Muscle of leg (tissue), 3 donors: ENCODE measurements at regions not wholly inside any gene's neighbourhood (a gene's known extent, or its start where the extent isn't known, plus 50 kb on each side); places are given as distances from the start of the nearest gene placed in this dataset.
A peak's percentile ranks its signal among the peaks of the same experiment; 100 is the strongest.
"Not testable (repeated sequence)": the region's sequence is repeated elsewhere in the genome, so short reads cannot be mapped to it uniquely, and the experiment has no call there.

Source experiments
- DNase-seq: peaks from one replicate; pipeline ENCODE4 v3.0.0; 2013
- H3K27ac ChIP-seq: one replicate; pipeline ENCODE4 v1.5.1; 2013; ENCODE audit warnings: mild to moderate bottlenecking, low read length, control low read depth
- H3K27me3 ChIP-seq: one replicate; pipeline ENCODE4 v1.6.1; 2013; ENCODE audit warnings: low read length; ENCODE audit not compliant: control insufficient read depth, insufficient read depth
- H3K36me3 ChIP-seq: one replicate; pipeline ENCODE4 v1.6.1; 2013; ENCODE audit warnings: low read length; ENCODE audit not compliant: control insufficient read depth, insufficient read depth
- H3K4me1 ChIP-seq: one replicate; pipeline ENCODE4 v1.6.1; 2013; ENCODE audit warnings: low read length; ENCODE audit not compliant: control insufficient read depth, insufficient read depth
- H3K4me3 ChIP-seq: one replicate; pipeline ENCODE4 v1.5.1; 2013; ENCODE audit warnings: low read length, control low read depth
- H3K9me3 ChIP-seq: replicated peaks from 2 replicates; pipeline ENCODE4 v1.6.1; 2013; ENCODE audit warnings: low read depth, low read length; ENCODE audit not compliant: control insufficient read depth
- WGBS: methylation state at CpG from one replicate; pipeline ENCODE4 v1.1.5; 2013; ENCODE audit warnings: missing lambda C conversion rate; ENCODE audit not compliant: insufficient coverage; 5-methylcytosine and 5-hydroxymethylcytosine counted together

DNA sequence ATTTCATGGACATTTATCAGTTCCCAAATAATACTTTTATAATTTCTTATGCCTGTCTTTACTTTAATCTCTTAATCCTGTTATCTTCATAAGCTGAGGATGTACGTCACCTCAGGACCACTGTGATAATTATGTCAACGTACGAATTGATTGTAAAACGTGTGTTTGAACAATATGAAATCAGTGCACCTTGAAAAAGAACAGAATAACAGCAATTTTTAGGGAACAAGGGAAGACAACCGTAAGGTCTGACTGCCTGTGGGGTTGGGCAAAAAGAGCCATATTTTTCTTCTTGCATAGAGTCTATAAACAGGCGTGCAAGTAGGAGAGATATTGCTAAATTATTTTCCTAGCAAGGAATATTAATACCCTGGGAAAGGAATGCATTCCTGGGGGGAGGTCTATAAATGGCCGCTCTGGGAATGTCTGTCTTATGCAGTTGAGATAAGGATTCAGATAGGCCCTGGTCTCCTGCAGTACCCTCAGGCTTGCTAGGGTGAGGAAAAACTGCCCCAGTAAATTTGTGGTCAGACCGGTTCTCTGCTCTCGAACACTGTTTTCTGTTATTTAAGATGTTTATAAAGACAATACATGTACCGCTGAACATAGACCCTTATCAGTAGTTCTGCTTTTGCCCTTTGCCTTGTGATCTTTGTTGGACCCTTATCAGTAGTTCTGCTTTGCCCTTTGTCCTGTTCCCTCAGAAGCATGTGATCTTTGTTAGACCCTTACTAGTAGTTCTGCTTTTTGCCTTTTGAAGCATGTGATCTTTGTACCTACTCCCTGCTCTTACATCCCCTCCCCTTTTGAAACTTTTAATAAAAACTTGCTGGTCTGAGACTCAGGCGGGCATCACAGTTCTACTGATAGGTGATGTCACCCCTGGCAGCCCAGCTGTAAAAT is 83.4 kb upstream of the SERBP1 start:
- not testable (repeated sequence) for H3K4me3 ChIP-seq, H3K9me3 ChIP-seq, H3K27me3 ChIP-seq, H3K27ac ChIP-seq, DNase-seq, H3K4me1 ChIP-seq, H3K36me3 ChIP-seq
- WGBS = 90% methylated on average over 4 of the region's 11 CpGs

DNA sequence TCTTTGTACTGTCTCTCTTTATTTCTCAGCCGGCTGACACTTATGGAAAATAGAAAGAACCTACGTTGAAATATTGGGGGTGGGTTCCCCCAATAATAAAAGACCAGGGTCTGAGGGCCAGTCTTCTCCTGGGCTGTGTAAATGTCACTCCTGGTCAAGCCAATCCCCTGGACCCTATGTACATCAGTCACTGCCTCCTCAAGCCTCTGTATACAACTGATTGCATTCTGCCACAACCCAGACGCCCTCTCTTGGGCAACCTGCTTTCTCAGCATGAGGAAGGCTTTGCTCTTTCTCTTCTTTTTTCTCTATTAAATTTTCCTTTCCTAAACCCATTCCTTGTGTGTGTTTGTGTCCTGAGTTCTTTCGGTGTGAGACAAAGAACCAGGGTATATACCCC is 84.1 kb upstream of the SERBP1 start:
- no CpG with 5 or more reads among the region's 4 CpGs for WGBS
- Histone ChIP-seq H3K9me3 (peaks cover 6% of the 10 kb centered on the region), H3K27ac (no peak overlapping the region), H3K27me3 (no peaks in the 10 kb centered on the region), H3K4me3 (no peak overlapping the region), H3K36me3 (no peaks in the 10 kb centered on the region), H3K4me1 (peaks cover 2% of the 10 kb centered on the region)
- DNase-seq = no peak

DNA sequence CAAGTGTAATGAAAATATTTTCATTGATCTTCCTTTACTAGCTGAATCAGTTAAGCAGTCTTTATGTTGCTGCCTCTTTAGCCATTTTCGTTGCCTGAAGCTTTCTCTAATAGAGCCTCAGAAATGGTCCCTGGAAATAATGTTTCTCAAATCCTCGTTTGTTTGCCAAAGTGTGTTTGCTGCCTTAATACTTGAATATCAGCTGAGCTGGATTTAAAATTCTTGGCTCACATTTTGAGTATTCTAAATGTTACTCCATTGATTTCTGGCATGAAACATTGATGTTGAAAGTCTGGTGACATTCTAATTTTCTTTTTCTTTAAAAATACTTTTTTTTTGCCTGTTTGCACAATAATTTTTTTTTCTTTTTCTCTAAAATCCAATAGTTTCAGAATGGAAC is 84.6 kb upstream of the SERBP1 start:
- Histone ChIP-seq H3K4me3 (no peak overlapping the region), H3K27ac (no peak overlapping the region), H3K4me1 (peaks cover 2% of the 10 kb centered on the region), H3K9me3 (peaks cover 6% of the 10 kb centered on the region), H3K36me3 (no peaks in the 10 kb centered on the region), H3K27me3 (no peaks in the 10 kb centered on the region)
- WGBS = 40% methylated on average over 1 of the region's 2 CpGs
- peak; percentile 91 for DNase-seq

DNA sequence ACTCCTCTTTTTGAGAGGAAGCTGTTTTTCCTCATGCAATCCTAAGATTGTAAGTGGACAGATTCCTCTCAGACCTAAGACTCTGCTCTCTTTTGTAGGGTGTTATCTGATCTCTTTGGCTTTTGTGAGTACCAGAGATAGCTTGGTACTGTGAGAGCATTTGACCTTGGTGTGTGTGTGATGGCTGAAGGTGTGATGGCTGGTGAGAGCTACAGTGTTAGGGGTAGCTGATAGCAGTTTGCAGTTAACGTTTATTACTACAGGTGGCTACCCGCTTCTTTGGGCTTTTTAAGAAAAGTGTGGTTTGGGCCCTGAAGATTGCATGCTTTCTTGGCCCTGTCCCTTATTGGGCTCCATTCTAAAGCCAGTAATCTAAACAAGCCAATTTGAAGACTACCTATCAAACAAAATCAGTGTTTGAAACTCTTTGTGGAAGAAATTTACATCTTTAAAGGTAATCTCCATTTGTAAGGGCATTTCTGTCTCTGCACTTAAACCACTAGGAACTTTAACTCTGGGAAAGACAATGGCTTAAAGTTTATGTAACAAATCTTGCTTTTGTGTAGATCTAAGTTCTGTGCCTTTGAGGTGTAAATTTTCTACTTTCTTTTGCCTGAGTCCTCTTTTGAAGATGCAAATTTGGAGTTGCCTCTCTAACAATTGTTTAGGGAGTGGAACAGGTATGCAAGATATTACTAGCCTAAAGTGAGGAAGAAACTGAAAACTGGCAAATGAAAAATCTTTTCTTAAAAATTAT is 85.3 kb upstream of the SERBP1 start:
- Histone ChIP-seq H3K9me3 (peaks cover 6% of the 10 kb centered on the region), H3K27ac (no peak overlapping the region), H3K4me3 (no peak overlapping the region), H3K4me1 (peaks cover 2% of the 10 kb centered on the region), H3K36me3 (no peaks in the 10 kb centered on the region), H3K27me3 (no peaks in the 10 kb centered on the region)
- WGBS = no CpG with 5 or more reads among the region's 2 CpGs
- no peak for DNase-seq

- no peaks in the 10 kb centered on the region for H3K36me3 ChIP-seq
- DNase-seq = no peak
- H3K4me3 ChIP-seq = no peak overlapping the region
- H3K4me1 ChIP-seq = peaks cover 2% of the 10 kb centered on the region
- no peak overlapping the region for H3K27ac ChIP-seq
- H3K9me3 ChIP-seq = peaks cover 6% of the 10 kb centered on the region
- H3K27me3 ChIP-seq = no peaks in the 10 kb centered on the region
These were observed 86.8 kb upstream of the SERBP1 start for GRCh38 chr1:67517046-67517445.

- H3K36me3 ChIP-seq = no peaks in the 10 kb centered on the region
- H3K4me3 ChIP-seq = no peak overlapping the region
- WGBS = 78% methylated on average over 4 of the region's 4 CpGs
- H3K27ac ChIP-seq = peak overlapping the region; percentile 29
- peaks cover 4% of the 10 kb centered on the region for H3K9me3 ChIP-seq
- H3K27me3 ChIP-seq = no peaks in the 10 kb centered on the region
- peak; percentile 89 for DNase-seq
- no peaks in the 10 kb centered on the region for H3K4me1 ChIP-seq
These were observed 91.8 kb upstream of the SERBP1 start for GRCh38 chr1:67522001-67522441.

- H3K4me1 ChIP-seq = no peaks in the 10 kb centered on the region
- no peak for DNase-seq
- 100% methylated on average over 1 of the region's 4 CpGs for WGBS
- peaks cover 4% of the 10 kb centered on the region for H3K9me3 ChIP-seq
- H3K27me3 ChIP-seq = no peaks in the 10 kb centered on the region
- no peak overlapping the region for H3K4me3 ChIP-seq
- H3K27ac ChIP-seq = no peak overlapping the region
- no peaks in the 10 kb centered on the region for H3K36me3 ChIP-seq
These were observed 92.6 kb upstream of the SERBP1 start for GRCh38 chr1:67522793-67523192.

- H3K4me3 ChIP-seq = no peak overlapping the region
- no peaks in the 10 kb centered on the region for H3K36me3 ChIP-seq
- H3K27me3 ChIP-seq = no peaks in the 10 kb centered on the region
- H3K4me1 ChIP-seq = no peaks in the 10 kb centered on the region
- no peak overlapping the region for H3K27ac ChIP-seq
- H3K9me3 ChIP-seq = no peaks in the 10 kb centered on the region
- DNase-seq = no peak
- WGBS = 80% methylated on average over 3 of the region's 7 CpGs
These were observed 94.2 kb upstream of the SERBP1 start for GRCh38 chr1:67524143-67525052.

- DNase-seq = no peak
- Histone ChIP-seq H3K4me1 (no peaks in the 10 kb centered on the region), H3K9me3 (no peaks in the 10 kb centered on the region), H3K27ac (no peak overlapping the region), H3K27me3 (no peaks in the 10 kb centered on the region), H3K36me3 (no peaks in the 10 kb centered on the region), H3K4me3 (no peak overlapping the region)
- no CpG with 5 or more reads among the region's 2 CpGs for WGBS
These were observed 95.0 kb upstream of the SERBP1 start for GRCh38 chr1:67525053-67525760.
